NCI-H526 treated with DMSO at 0.1 percent for 48 hours (cell line): ENCODE measurements at regions not wholly inside any gene's neighbourhood (a gene's known extent, or its start where the extent isn't known, plus 50 kb on each side); places are given as distances from the start of the nearest gene placed in this dataset.
"Not testable (repeated sequence)": the region's sequence is repeated elsewhere in the genome, so short reads cannot be mapped to it uniquely, and the experiment has no call there.

Experiments
- DNase-seq: peaks from one replicate; lab custom pipeline; 2025; lab: John Stamatoyannopoulos, UW

DNA sequence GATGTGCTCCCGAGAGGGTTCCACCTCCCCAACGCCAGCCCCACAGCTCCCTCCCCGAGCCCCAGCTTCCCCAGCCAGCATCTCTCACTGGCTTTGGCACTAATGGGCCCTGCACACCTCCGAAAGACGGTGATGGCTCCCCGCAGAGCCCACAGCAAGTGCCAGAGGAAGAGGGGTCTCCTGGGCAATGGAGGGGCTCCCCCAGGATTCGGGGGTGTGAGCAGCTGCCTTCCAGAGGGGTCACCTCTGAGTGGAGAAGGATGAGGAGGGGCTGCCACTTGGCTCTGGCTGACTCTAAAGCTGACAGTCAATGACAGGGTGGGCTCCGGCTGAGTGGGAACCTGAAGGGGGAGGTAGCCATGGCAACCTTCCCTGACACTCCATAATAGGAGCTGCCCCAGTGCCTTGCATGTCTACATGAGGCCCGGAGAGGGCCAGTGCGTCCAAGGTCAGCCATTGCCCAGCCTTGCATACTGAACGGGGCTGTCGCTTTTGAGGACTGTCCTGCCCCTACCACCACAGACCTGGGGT lies 98.6 kb upstream of the SYT13 start:
- no peak for DNase-seq

DNA sequence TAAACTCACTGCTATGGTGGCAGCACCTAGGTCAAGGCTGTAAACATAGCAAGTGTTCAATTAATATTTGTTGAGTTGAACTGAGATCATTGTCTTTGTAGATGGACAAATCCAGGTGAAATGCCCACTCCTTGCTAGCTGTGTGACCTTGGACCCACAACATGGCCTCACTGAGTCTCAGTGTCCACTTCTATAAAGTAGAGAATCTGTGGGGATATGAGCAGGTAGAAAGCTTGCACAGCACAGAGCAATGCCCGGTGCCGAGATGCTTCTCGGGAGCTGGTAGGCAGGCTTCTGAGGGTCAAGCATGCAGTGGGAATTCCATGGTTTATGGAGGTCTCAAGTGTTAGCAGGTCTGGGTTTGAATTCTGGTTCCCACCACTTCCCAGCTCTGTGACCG lies 97.9 kb upstream of the SYT13 start:
- DNase-seq: no peak

DNA sequence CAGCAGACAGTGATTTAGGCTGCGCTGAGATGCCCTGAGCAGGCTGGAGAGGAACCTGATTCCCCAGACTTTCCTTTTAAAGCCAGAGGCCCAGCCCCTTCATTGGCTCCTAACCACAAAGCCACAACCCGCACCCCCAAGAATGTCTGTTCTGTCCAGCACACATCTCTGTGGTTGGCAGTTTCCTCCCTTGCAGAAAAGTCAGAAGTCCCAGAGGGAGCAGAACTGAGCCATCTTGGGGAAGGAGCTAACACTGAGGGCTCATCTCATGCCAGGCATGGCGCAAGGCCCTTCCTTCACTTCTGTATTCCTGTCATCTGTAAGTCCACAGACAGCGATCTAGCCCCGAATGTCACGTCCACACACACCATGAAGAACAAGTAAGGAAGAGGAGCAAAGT lies 97.1 kb upstream of the SYT13 start:
- DNase-seq: no peak

DNA sequence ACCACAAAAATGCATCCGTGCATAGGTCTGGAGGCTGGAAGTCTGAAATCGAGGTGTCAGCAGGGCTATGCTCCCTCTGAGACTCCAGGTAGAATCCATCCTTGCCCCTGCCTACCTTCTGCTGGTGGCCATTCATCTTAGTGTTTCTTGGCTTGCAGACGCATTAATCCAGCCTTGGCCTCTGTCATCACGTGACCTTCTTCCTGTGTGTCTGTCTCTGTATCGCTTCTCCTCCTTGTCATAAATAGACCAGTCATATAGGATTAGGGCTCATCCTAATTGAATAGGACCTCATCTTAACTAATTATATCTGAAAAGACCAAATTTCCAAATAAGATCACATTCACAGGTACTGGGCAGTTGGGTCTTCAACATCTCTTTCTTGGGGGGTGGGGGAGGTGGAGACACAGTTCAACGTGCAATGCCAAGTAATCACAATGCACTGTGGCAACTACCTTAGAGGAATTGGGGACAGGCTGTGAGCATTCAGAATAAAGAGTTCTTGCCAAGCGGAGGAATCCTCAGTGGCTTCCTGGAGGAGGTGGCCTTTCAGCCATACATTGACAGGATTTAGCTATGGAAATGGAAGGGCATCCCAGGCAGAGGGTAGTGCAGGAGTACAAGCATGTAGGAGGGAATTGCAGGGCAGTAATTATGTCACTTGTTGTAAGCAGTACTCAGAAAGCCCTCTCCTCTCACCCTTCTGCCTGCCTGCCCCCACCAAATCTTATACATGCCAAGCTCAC lies 96.2 kb upstream of the SYT13 start:
- no peak for DNase-seq

DNA sequence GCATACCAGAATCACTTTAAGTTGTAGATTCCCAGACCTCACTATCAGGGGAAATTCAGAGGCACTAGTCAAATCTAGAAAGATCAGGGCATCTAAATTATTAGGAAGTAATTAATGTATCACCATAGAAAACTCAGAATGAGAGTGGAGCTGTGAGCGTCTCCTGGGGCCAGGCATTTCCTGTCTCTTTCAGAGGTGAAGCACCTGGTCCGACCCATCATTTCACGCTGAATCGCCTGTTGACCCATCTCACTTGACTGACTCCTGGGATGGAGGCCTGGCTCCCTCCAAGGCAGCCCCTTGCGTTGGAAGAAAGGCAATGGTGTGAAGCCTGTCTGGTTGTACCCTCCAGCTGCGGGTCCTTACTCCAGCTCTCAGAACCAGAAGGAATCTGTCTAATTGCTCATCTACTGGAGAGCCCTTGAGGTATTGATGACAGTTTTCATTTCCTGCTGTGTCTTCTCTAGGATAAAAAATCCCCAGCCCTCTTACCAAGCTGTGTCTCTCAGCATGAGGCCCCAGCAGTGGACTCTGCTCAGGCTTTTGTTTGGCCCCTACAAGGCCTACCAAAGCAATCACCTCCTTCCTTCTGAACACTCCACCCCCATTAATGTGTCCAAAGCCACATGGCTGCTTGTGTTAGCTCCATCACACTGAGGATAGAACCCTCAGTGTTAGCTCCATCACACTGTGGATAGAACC lies 93.2 kb upstream of the SYT13 start:
- DNase-seq: no peak

DNA sequence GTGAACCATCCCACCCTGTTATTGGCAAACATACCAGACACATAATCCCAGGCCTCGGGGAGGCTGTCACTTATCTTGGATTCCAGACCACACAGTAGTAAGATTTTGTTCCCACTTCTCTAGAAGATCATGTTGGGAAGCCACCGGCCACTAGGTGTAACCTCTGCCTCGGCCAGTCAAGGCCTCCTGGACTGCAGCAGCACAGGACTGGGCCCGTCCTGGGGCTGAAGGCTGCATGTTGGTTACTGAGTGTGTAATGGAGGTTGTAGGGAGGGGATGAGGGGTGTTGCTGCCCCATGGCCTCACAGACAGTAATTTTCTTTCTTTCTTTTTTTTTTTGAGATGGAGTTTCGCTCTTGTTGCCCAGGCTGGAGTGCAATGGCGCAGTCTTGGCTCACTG lies 92.4 kb upstream of the SYT13 start:
- DNase-seq: no peak

DNA sequence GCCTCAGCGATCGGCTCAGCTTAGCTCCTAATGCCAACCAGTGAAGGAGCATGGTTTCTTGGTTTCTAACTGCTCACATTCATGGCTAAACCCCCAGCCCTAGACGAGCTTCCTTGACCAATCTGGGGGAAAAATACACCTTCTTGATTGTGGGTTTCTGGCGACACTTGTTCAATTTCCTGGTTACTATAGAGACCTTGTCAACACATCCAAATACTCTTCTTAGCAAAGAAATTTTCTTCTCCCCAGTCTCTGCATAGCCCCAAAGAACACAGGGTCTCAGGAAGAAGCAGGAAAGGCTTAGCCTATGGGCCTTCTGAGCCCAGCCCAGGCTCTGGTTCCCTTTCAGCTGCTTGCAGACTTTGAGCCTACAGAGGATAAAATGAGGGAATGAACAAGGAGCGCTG lies 88.5 kb upstream of the SYT13 start:
- DNase-seq: no peak

DNA sequence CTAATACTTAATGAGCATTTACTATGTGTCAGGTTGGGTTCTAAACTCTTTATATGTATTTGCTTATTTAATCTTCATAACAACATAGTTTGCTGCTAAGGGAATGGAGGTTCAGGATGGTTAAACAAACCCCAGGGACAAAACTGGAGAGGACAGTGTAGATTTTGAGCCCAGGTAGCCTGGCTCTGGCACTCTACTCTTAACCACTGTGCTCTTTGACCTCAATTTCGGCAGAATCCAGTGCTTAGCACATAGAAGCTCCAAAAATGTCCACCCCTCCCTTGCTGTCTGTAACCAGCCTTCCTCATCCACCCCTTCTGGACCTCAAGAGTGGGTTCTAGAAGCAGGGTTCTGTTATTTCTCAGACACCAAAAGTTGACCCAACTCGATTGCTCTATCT lies 88.0 kb upstream of the SYT13 start:
- DNase-seq: no peak

DNA sequence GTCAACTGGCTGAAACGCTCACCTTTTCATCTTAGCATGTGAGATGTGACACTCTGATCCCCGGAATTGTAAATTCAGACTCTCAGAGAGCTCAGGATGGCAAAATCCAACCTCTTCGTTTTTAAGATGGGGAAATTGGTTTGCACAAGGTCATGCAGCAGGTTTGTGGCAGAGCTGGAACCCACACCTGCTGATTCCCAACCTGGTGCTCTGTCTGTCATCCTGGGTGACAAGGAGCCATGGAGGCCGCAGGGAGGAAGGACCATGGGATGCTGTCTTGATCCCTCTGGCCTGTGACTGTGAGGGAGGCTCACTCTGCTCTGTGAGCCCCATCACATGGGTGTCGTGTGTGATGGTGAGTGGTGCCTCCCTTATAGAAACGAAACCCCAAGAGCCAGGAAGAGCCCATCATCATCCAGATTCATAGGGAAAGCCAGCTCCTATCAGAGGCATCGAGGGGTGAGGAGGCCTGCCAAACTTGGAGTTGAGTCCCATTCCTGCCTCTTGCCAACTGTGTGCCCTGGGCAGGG lies 87.4 kb upstream of the SYT13 start:
- no peak for DNase-seq

DNA sequence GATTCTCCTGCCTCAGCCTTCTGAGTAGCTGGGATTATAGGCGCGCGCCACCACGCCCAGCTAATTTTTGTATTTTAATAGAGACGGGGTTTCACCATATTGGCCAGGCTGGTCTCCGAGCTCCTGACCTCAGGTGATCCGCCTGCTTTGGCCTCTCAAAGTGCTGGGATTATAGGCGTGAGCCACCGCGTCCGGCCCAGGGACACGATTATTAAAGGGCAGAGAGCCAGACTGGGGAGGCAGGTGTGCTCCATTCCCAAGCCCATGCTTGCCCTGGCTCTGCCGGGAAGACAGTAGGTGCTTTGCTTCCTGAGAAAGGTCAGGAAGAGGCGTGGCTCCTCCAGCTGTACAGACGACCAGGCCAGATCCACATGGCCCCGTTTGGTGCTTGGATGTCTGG lies 86.3 kb upstream of the SYT13 start:
- DNase-seq: not testable (repeated sequence)

DNA sequence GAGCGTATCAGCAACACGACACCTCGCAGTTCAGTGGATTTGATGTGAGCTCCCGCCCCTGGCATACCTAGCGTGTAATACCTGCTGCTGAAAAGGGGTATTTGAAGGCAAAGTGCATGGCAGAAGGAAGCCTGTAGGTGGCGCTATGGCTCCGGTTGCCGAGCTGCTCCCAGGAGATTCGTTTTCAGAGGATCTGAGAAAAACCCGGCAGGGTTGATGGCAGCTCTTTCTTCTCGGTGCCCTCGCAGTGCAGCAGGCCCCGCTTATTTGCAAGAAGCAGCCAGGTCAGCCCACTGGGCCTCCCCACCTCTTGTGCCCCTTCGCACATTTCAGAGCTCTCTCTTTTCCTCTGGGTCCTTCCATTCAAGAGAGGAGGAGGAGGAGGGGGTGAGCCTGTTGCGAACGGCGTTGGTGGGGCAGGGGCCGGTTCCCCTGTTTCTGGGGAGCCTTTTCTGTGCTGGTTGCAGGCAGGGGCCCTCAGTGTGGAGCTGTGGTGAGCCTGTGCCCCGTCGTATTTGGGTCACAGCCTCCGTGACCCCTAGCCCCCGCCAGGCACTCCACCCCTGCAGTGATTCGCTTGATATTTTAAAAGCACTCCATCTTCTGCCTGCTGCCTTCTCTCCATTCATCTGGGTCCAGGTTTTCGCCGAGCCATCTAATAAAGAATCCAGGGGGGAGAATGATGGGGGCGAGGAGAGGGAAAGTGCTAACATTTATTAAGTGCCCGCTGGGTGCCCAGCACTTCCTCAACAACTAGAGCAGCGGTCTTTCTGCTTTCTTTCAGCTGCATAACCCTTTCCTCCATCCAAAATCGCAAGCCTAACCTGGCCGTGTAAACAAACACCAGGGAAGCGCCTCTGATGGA lies 85.3 kb upstream of the SYT13 start:
- DNase-seq: peak; percentile 95

DNA sequence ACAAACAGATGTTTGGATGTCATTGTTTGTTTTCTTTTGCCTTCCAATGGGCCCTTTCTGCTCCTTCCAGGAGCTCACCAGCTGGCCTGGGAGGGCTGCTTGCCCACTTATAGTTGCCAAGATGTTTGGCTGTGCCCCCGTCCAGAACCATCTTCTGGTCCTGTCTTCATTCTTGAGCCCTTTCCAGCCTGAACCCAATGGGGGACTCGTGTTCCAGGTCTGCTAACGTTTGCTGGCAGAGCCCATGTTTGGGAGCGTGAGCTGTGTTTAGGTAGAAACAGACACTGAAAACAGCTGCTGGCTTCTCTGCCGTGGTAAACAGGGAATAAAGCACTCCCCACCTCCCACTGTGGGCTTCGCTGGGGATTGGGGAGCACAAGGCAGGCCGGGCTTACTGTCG lies 83.2 kb upstream of the SYT13 start:
- no peak for DNase-seq

DNA sequence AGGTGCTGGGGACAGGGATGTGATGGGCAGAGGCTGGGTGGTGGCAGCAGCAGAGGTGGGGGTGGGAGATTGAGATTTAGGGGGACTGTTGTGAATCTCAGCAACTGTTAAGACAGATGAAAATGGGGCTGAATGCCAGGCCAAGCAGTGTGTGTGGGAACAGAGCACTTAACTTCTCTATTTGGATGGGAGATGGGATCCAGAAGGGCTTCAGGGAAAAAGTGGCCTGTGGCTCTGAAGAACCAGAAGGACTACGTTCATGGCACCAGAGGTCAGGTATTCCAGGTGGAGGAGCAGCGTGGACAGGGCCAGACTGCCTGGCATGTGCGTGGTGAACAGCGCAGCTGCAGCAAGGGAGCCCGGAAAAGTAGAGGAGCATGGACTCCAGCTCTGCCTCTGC lies 82.6 kb upstream of the SYT13 start:
- DNase-seq: no peak

DNA sequence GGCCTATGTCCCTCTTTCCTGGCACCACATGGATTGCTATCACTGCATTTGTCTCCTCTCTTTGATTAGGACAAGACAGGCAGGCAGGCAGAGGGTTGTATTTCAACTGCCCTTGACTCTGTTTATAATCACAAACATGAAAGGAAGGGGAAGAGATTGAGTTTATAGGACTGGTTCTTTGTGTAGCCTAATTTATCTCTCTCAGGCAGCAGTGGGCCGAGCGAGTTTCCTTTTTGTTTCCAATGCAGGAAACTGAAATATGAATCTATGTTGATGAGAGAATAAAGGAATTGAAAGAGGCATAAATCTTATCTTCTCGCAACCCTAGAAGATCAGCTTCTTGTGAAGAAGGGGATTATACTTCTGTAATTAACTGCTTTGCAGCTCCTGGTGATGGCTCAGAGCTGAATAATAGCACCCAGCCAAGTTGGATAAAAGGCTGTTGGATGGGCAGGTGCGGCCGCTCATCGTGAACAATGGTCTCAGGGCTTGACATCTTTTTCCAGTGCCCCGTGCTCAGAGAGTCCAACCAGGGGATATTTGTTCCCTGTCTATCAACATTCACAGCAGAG lies 80.6 kb upstream of the SYT13 start:
- no peak for DNase-seq

DNA sequence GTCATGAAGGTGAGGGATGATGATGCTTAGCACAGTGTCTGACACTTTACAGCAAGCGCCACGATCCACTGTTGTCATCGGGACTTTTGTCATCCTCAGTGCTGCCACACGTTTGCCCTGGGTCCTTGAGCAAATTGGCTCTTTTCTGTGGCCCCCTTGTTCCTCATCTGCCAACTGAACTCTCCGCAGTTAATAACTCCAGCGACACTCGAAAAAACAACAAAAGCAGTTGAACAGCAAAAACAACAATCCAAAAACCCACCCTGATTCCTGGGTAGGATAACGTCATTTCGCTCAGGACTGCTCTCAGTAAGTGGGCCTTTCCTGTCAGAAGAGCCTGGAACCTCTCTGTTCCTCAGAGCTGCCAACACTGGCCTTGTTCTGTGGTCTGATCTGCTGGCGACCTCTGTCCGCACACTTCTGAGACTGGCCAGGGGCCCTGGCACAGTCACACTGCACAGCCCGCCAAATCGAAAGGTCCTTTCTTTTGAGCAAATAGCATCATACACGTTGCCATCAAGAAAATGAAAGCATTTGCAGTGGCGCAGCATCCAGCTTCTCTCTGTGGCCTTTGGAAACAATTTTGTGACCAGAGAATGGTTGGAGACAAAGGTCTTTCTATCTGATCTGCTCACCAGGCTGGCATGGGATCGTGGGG lies 79.9 kb upstream of the SYT13 start:
- DNase-seq: no peak

DNA sequence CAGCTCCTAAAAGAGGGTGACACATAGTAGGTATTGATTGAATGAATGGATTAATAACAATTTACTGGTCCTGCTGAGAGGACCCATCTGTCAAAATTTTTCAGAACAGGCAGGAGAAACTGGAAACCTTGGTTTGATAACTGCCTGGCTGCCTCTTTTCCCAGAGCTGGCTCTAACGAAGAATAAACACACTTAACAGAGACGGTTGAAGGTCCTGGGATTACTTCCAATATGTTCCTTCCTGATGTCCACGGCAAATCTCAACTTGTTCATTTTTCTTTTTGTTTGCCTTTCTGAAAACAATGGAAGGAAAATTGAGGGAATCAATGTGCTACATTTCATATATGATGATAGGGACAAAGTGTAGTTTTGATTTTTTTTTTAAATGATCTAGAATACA lies 76.5 kb upstream of the SYT13 start:
- no peak for DNase-seq

DNA sequence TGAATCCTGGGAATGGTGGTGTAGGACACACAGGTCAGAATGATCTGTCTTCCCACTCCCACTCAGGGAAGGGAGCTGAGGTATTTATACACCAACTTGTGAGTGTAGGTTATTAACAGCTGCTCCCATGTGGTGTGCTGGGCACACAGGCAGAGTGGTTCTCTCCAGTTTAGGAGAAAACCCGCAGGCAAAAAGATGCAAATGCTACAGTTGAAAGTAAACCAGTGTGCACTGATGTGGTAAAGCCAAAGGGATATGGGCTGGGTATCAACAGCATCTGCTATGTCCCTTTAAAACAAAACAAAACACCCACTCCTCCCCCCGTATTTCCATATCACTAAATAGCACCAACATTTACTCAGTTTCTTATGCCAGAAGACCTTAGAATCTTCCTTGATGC lies 75.4 kb upstream of the SYT13 start:
- DNase-seq: peak; percentile 92

DNA sequence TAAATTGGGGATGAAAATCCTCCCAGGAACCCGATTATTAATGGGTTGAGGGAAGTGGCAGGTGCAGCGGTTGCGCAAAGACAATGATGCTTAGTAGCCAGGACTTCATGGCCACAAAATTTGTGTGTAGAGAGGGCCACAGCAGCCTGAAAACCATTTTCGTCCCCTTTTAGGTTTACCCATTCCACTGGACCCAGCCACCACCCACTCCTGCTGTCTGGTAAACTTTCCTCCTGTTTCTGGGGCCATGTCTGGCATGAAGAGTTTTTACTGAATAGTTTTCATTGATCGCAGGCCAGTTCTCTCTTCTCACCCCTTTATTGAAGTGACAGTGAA lies 69.5 kb upstream of the SYT13 start:
- DNase-seq: no peak

DNA sequence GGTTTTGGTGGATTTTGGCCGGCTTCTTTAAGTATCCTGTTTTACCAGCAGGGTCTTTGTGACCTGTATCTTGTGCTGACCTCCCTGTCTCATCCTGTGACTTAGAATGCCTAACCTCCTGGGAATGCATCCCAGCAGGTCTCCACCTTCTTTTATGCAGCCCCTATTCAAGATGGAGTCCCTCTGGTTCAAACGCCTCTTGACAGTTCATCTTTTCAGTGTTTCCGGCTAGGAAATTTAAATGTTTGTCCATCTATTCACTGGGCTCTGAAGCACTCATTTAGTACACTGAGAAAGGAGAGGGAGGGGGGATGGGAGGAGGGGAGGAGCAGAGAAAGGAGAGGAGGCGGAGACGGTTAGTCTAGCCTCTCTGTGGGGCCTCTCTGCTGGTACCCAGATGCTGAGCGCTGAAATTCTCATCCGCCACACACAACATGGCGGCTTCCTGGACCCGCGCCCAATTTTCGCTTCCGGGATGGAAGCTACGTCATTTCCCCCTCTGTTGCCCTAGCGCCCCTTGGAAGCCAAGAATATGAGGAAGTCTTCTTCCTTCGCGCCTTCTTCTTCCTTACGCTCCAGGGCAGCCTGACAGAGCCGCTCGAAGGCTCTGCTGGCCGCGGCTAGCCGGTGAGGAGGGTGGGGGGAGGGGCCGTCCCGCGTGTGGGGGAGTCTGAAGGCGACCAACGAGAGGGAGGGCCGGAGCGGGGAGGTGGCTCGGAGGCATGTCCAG lies 69.0 kb upstream of the SYT13 start:
- DNase-seq: peak; percentile 69

DNA sequence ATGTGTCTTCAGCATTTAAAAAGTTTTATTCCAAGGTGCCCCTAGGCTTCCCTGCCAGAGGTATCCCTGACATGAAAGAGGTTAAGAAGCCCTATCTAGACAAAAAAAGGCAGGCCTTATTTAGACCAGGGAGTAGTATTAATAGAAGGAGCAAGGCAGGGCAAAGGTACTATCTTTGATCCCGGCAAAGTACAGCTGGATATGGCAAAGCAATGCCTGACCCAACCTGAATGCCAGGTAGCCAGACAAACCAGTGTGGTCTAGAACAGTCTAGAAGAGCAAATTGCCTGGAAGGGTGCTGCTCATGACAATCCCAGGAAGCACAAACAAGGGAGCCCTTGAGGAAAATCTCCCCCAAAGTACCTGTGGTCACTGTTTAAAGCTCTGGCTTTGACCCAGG lies 62.6 kb upstream of the SYT13 start:
- DNase-seq: no peak
